Cardiac septum (tissue), 1 donor: ENCODE measurements at regions not wholly inside any gene's neighbourhood (a gene's known extent, or its start where the extent isn't known, plus 50 kb on each side); places are given as distances from the start of the nearest gene placed in this dataset.
"Not testable (repeated sequence)": the region's sequence is repeated elsewhere in the genome, so short reads cannot be mapped to it uniquely, and the experiment has no call there.

Source experiments
- DNase-seq: peaks from one replicate; pipeline ENCODE4 v3.0.0-alpha.2; 2020; ENCODE audit warnings: low spot score
- intact Hi-C: fragments of 100-400 bp; cut with DNase I; formaldehyde crosslinking; loops from one replicate; pipeline ENCODE4 v1.14.0; 2022
- donor health status: DM: no; HTN: no; CAD: no.

DNA sequence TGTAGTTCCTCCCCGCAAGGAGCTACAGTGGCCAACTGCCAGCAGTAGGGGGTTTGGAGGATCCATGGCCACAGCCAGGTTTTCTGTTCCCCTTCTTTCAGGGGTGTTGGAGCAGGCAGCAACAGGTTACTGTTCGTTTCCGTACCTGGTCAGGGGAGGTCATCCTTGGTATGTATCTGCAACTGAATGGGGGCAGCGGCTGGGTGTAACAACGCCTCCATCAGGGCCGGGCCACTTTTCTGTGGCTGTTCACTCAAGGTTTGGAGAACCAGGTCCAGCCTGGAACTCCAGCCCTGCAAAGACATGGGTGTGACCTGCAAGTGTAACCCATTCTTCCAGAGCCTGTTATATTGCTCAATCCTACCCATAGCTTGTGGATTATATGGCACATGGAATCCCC, 732.3 kb upstream of the MIR17HG start:
- intact Hi-C loops, result no loop called here
- no peak for DNase-seq

DNA sequence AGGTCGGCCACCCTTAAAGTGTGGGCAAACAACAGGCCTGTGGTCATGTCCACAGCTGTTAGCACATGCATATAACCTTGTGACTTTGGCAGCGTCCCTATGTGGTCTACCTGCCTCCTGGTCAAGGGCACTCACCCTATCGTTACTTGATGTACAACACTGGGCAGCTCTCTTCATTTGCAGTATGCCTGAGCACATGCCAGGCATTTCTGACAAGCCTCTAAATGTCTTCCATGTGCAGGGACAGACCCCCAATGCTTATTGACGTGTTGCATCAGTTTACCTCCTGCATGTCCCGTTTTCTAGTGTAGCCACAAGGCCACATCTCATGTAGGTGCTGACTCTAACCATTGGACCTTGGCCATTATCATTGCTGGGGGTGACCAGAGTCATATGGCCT, 731.7 kb upstream of the MIR17HG start:
- intact Hi-C loops, result no loop called here

DNA sequence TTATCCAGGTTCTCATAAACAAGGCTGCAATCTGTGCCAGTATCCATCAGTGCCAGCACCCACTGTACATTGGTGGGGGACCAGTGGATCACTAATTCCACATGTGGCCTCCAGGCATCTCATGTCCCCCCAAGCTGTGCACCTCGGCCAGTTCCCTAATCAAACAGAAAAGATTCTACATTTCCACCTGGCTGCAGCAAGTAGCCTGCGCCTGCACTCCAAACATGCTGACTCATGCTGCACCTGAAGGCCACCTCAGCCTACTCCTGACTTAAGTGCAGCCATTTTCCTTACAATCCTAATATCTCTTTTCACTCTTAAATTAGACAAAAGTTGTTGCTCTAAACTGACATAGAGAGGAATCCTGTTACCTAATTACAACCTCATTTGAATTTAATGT, 729.4 kb upstream of the MIR17HG start:
- intact Hi-C loops, result no loop called here
- DNase-seq, result no peak

More for the DNA sequence above, 731.7 kb upstream of the MIR17HG start:
- no peak for DNase-seq

DNA sequence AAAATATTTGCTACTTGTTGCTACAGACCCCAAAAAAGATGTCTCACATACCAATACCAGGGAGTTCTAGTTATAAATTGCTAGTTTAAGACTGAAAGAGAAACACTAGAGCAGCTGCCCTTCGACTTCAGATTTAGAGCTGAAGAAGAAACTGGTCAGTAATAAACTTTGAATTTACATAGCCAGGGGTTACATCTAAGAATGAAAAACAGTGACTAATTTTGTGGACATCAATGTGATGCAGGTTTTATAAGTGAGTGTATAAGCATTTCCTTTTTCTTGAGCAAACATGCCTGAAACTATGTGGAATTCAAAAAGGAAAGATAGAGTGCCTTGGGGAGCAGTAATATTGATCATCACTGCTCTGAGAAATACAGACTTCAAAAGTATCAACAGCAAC, 724.9 kb upstream of the MIR17HG start:
- DNase-seq, result no peak
- intact Hi-C loops, result no loop called here

DNA sequence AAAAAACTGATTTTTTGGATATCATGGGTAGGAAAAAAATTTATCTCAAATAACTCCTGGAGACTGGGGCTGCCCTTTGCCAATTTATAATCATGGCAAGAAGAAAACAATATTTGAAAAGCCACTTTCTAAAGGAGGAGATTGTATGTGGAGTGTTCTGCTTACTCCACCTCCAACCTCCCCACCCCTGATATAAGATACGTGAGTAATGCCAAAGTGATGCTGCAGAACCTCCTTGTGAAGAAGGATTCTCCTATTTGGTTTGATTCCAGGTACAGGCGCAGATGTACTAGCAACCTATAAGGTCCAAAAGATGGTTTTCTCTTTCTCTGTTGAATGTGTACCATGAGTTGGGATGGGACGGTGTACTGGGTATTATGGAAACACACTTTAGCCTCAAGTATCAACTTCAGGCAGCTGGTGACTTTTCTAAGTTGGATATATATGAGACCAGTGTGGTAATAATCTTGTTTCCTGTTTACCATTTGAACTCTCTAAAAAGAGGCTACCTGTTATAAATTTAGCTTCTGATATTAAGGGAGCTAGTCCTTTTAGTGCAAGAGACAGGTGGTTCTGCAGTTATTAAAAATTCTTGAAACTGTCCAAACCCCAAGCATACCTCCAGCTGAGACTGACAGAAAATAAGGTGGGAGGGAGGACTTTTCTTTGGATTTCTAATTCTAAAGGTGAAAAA, 724.0 kb upstream of the MIR17HG start:
- intact Hi-C loops, result no loop called here

DNA sequence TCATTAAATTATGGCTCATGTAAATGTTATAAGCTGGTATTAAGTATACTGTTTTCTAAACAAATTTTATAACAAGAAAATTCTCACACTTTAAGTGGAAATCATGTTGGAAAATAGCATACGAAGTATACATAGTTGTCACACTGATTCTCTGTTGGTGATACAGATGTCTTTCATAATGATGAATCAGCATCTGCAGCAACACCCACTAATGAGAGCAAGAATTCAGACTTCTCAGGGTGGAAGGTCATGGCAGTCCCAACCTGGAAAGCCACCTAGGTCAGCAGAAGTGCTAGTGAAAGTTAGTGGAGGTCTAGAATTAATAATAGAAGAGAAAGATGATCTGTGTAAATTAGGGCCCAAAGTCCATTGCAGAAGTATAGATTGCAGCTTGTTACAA, 719.7 kb upstream of the MIR17HG start:
- intact Hi-C loops, result no loop called here
- DNase-seq, result no peak

More for the DNA sequence above, 724.0 kb upstream of the MIR17HG start:
- no peak for DNase-seq

DNA sequence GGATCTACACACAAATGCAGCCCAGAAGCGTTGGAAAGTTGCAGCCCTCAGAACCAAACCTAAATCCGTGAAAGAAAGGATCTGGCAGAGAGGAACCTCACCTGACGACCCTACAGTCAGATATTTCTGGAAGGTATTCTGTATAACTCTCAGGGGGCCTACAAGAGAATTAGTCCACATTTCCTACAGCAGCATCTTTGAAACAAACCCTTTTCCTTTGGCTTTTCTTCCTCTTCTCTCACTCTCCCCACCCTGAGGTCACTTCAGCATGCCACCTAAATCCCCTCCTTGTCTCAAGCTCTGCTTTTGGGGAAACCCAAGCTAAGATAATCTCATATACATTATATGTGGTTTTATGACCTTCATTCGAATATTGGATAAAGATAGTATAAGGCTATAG, 719.0 kb upstream of the MIR17HG start:
- intact Hi-C loops, result no loop called here
- DNase-seq, result no peak

DNA sequence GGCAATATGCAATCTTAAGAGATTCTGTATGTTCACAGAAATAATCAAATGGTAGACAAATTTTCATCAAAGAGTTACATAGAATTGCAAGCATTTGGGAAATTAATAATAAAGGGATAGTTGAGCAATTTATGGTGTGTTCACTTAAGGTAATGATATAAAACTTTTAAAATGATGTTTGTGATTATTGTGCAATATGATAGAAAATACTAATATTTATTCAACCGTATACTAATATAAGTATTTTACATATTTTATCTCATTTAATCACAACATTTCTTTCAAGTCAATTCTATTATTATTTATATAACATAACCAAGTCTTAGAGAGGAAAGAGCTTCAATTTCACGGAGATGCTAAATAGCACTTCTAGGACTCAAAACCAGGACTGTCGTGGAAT, 716.8 kb upstream of the MIR17HG start:
- DNase-seq, result no peak
- intact Hi-C loops, result no loop called here

DNA sequence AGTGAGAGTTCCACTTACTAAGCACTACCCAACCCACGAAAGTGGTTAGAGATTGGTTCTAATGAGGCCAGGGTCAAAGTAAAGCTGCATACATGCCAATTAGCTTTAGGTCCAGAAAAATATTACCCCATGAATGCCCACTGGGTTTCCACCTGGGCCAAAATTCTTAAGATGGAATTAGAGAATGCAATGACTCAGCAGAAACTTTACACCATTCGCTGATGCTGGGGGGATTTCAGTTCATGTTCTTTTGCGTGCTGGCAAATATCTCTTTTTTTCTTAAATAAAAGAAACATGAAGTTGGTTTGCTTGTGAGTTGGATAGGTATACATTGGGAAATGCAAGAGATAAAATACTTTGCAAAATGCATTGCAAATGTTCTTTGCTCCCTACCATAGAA, 715.3 kb upstream of the MIR17HG start:
- DNase-seq, result no peak
- intact Hi-C loops, result no loop called here

DNA sequence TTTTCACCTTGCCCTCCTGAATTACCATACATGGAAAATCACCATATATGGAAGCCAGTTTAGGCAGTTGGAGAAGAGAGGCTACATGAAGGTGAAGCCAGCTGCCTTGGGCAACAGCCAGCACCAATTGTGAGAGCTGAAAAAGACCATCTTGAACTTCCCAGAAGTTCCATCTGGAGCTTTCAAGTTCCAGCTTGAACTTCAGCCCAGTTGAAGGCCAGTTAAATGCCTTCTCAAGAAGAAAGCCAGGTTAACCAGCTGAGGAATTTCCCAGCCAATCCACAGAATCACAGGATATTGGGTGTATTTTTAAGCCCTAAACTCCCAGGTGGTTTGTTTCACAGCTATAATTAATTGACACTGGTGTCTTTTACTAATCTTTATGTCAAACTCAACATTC, 713.6 kb upstream of the MIR17HG start:
- DNase-seq, result no peak
- intact Hi-C loops, result no loop called here

DNA sequence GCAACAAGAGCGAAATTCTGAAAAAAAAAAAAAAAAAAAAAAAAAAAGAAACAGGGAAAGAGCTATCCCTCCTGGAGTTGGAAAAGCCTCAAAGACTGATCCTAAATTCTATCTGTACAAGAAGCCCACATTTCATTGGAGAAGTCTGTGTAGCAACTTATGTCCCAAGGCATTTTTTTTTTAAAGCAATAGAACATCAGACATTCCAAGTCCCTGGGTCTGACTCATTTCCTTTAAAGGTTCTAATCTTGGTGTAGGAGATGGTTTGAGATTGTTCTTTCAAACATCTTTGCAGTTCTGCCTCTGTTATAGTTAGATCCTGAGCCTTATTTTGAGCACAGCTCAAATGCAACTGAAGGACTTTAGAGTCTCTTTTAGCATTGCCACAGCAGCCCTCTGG, 706.5 kb upstream of the MIR17HG start:
- intact Hi-C loops, result no loop called here
- DNase-seq, result no peak

DNA sequence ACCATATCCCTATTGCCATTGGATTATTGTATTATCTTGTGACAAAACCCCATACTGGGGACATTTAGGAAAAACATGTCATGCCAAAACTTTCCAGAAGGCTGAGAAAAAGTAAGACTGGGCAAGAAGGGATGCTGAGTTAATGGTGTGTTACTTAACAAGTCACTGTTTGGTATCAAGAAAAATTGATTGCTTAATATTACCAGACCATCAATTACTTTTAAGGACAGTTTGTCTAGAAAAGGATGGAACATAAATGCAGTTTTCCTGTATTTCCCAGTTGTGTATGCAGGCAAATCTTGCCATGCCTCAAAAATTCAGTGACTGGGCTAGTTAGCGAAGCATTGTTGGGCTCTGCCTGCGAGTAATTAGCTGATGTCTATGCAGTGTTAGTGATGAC, 705.6 kb upstream of the MIR17HG start:
- no peak for DNase-seq
- intact Hi-C loops, result no loop called here

DNA sequence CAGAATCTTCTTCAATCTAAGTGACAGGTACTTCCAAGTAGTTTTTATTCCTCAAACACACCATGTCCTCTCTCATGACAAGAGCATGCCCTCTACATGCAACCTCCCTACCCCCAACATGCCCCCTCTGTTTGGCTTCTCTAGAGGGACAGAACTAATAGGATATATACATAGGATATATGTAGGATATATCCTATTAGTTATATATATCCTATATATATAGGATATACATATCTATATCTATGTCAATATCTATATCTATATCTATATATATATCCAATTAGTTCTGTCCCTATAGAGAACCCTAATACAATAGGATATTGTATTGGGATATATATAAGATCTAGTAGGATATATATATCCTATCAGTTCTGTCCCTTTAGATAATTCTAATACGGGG, 701.9 kb upstream of the MIR17HG start:
- DNase-seq, result no peak
- intact Hi-C loops, result no loop called here

DNA sequence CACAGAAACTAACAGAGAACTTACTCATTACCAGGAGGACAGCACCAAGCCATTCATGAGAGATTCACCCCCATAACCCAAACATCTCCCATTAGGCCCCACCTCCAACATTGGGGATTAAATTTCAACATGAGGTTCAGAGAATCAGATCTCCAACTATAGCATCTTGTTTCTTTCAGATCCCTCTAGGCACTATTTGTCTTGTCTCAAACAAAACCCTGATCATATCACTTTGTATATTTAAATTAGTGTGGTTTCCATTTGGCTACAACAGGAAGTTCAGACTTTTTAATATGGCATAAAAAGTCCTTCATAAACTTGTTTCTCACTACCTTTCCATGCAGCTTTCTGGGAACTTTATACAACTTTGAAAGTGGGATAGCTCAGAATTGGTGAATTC, 699.0 kb upstream of the MIR17HG start:
- intact Hi-C loops, result no loop called here

DNA sequence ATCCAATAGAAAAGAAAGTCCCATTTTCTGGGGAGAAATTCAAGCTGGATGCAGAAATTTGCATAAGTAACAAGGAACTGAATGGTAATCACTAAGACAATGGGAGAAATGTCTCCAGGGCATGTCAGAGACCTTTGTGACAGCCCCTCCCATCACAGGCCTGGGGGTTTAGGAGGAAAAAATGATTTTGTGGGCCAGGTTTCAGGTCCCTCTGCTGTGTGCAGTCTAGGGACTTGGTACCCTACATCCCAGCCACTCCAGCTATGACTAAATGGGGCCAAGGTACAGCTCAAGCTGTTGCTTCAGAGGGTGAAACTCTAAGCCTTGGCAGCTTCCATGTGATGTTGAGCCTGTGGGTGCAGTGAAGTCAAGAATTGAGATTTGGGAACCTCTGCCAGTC, 695.5 kb upstream of the MIR17HG start:
- DNase-seq, result no peak
- intact Hi-C loops, result no loop called here

More for the DNA sequence above, 699.0 kb upstream of the MIR17HG start:
- no peak for DNase-seq

DNA sequence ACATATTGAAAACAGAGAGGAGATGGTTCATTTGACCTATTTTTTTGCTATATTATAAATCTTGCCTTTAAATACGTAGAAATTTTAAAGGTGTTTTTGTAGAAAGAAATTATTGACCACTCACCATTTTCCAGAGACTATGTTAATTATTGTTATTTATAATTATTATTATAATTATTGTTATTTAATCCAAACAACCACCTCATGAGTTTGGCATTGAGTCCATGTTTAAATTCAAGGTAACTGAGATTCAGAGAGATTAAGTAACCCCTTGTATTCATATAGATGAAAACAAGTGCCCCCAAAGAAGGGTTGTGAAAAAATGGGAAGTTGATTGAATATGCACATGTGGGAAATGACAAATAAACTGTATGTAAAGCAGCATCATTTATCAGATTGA, 692.5 kb upstream of the MIR17HG start:
- no peak for DNase-seq
- intact Hi-C loops, result no loop called here

DNA sequence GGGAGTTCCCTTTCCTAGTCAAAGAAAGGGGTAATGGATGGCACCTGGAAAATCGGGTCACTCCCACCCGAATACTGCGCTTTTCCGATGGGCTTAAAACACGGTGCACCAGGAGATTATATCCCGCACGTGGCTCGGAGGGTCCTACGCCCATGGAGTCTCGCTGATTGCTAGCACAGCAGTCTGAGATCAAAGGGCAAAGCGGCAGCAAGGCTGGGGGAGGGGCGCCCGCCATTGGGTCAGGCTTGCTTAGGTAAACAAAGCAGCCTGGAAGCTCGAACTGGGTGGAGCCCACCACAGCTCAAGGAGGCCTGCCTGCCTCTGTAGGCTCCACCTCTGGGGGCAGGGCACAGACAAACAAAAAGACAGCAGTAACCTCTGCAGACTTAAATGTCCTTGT, 683.3 kb upstream of the MIR17HG start:
- DNase-seq, intact Hi-C loops: not testable (repeated sequence)

DNA sequence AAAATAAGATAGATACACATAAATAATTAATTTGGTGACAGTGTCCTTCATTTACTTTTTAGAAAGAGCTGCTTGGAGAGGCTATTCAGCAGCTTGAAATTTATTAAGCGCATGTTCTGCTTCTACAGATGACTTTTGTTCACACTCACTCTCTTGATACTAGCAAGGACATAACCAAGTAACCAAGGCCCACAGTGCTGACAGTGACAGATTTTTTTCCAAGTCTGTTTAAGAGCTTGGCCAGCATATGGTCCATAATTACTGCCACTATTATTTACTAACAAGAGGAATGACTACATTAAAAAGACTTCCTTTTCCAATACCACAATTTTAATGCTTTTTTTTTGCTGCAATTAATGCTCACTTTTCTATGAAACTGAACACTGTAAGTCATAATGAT, 673.7 kb upstream of the MIR17HG start:
- DNase-seq, result no peak
- intact Hi-C loops, result no loop called here

DNA sequence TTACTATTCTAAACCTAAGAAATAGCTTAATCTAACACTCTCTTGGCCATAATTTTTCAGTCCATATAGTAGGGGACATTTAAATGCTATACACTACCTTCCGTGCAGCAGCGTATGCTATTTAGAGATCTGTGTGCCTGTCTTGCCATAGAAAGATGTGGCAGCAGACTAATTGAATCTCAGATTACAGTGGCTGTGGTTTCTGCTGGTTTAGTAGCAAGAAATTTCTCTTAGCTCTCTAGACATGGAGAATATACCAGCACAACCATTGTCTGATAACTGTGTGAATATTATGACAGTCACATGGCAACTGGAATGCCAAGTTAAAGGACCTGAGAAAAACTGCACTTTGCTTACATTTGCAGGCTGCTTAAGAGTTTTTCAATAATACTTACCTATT, 672.4 kb upstream of the MIR17HG start:
- DNase-seq, result no peak
- intact Hi-C loops, result no loop called here

DNA sequence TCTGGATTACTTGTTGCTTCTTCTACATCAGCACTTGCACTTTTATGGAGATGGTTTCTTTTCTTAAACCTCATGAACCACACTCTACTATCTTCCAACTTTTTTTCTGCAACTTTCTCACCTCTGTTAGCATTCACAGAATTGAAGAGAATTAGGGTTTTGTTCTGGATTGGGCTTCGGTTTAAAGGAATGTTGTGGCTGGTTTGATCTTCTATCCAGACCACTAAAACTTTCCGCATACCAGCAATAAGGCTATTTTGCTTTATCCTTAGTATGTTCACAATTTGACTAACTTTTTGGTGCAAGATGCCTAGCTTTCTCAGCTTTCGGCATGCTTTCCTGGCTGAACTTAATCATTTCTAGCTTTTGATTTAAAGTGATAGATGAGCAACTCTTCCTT, 666.7 kb upstream of the MIR17HG start:
- DNase-seq, result no peak
- intact Hi-C loops, result no loop called here

DNA sequence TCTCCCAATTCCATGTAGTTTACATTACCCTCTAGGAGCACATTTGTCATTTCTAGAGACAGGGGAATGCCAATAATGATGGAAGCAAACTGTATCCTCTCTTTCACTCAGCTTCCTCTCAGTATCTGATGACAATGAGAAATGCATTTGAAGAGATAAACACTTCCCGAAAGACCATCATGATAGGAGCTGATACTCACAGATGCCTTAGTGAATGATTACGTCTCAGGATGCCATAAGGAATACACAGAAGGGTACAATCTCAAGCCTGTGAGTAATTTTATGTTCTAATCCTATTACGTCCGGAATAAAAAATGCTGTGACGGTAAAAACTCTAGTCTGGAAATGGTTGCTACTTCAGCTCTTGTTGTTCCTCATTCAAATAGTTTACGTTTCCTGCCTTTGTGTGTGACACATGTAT, 663.8 kb upstream of the MIR17HG start:
- no peak for DNase-seq
- intact Hi-C loops, result no loop called here

DNA sequence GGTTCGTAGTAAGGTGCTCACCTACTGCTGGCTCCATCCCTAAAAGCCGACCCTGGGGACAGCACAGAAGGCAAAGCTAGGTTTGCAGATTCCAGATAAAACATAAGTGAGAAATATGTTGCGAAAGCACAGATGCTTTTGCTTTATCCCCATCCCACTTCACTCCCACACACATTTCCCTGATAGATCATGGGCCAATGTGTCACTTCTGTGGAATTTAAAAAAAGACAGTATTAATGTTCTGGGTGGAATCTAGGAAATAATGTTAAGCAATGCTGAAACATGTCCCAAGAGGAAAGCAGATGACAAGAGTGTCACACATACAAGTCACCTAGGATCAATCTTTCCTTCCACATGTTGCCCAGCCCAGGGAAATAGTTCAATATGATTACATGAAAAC, 661.0 kb upstream of the MIR17HG start:
- no peak for DNase-seq
- intact Hi-C loops, result no loop called here
